Fibroblast of skin of scalp (primary cell): ENCODE measurements at regions not wholly inside any gene's neighbourhood (a gene's known extent, or its start where the extent isn't known, plus 50 kb on each side); places are given as distances from the start of the nearest gene placed in this dataset.
"Not testable (repeated sequence)": the region's sequence is repeated elsewhere in the genome, so short reads cannot be mapped to it uniquely, and the experiment has no call there.

Experiments
- DNase-seq: peaks from one replicate; pipeline ENCODE4 v3.0.0-alpha.2; 2013

DNA sequence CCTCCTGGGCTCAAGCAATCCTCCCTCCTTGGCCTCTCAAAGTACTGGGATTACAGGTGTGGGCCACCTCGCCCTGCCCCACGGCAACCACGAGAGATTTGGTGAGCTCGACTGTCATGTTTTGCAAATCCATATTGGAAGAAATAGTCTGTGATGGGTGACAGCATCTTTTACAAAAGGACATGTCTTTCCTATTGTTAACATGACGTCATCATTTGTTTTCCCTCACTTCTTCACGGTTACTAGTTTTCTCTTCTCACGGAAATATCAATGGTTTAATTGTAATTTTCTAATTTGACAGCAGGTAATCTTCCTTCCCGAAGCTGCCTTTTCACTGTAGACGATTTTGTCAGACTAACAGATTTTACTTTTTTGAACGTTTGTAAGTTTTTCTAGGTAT, 110.8 kb upstream of the GREM2 start:
- DNase-seq = no peak

DNA sequence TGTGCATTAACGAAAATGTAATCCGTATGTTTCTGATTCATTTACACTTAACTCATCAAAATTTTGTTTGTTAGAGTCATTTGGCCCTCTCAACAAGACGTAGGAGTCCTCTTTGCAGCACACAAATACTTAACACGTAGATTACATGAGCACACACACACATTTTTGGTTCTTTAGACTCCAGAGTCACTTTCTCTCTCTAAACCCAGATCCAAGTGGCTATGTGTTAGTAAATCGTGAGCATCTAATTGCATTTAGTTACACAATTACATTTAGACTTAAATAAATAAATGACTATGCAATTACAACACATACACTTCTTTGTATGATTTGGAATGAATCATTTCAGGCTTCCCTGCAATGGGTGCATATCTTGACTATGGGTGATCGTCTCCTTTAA, 109.0 kb upstream of the GREM2 start:
- DNase-seq = peak; percentile 33

DNA sequence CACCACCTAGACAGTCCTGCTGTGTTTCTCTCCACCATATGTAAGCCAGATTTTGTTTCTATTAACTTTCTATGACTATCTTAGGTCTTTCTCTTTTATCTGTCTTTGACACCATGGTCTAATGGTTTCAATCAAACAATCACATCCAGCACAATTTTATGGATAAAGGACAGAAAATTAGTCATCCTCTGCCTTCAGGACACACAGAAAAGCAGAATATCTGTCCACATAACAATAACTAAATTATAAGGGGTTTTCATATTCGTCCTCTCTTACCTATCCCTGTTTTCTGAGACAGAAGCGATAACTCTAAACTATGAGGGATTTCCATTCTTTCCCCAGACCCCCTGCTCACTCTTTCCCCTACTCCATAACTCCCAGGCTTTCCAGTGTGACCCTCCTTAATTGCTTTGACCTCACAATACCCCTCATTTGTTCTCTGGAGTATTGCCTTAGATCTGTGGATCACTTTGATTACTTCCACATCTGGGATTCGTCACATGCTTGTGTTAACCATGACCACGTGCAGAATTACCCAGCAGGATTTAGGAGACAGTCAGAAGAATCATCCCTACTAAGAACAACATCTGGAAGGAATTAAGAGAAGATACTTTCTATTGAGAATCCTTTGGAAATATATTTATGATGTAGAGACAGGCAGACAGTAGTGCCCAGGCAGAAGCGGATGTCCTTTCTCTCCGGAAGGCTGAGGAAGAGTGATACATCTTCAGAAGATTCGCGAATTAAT, 108.2 kb upstream of the GREM2 start:
- DNase-seq = peak; percentile 83

DNA sequence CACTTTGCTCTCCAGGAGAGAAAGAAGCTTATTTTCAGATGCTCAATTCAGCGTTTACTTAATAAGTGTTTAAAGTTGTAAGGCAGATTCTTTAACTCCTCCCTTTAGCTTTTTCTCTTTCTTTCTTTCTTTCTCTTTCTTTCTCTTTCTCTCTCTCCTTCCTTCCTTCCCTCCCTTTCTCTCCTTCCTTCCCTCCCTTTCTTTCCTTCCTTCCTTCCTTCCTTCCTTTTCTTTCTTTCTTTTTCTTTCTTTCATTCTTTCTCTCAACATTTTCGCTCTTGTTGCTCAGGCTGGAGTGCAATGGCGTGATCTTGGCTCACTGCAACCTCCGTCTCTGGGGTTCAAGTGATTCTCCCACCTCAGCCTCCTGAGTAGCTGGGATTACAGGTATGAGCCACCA, 104.6 kb upstream of the GREM2 start:
- not testable (repeated sequence) for DNase-seq

DNA sequence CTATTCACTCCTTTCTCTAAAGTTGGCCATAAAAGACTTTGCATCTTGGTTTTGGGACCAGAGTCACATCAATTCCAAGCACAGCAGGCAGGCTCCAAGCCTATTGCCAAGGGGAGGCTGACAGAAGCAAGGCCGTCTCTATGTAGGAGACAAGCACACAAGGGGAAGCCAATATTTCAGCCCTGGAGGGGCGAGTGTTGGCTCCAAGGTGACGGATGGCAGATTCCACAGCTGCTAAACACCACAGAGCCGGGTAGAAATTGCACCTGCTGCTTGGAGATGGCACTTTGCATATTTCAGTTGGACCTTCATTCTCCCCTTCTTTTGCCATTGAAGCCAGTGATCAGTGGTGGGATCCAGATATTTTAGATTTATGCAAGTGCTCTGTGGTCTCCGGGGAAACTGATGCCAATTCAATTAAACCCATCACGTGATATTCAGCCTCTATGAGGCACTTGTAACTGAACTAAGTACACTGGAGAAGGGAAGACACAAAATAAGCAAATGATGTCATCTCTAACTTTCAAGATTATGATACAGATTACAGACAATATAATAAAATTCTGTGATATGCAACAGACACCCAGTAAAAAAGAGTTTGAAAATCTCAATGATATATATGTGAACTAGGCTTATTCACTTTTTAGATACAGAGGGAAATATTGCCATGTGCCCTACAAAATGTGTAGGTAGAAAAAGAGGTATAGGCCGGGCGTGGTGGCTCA, 102.8 kb upstream of the GREM2 start:
- no peak for DNase-seq

DNA sequence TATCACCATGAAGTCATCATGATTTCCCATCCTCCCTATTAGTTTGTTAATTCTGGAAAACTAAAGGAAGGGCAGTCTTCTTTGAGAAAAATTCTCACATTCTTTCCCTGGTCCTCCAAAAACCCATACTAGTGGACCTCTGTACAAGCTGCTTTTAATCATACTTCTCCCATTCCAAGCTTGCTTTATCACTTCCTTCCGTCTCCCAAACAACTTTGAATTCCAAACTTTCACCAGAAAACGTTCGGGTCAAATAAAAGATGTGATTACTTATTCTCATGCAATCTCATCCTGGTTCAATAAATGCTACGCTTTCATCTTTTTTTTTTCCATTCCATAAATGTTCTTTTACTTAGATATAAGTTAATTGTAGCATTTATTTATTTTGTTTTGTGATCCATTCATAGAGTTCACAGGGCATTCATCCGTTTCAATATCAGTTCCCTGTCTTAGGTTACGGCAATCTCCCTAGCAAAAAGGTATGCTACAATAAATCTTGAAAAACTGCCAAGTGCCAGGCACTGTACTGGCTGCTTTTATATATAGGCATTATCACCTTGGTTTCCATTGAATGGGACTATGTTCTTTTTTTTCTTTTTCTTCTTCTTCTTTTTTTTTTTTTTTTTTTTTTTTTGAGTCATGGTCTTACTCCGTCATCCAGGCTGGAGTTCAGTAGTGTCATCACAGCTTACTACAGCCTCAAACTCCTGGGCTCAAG, 100.2 kb upstream of the GREM2 start:
- DNase-seq = peak; percentile 73

DNA sequence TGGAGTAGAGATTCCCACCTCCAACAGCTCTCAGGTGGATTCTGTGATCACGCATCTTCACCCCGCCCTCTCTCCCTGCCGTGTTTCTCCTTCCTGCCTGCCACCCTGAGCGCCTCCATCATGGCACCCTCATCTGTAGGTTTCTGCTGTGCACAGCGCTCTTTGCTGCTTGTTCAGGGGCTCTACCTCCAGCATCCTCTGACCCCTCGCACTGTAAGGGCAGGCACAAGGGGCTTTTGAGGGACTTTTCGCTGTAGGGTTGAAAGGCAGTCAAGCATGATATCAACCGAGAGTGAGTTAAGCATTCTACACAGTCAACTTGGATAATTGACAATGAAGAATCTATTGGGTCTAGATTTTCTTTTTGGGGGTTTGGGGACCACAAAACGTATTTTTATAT, 99.1 kb upstream of the GREM2 start:
- no peak for DNase-seq

DNA sequence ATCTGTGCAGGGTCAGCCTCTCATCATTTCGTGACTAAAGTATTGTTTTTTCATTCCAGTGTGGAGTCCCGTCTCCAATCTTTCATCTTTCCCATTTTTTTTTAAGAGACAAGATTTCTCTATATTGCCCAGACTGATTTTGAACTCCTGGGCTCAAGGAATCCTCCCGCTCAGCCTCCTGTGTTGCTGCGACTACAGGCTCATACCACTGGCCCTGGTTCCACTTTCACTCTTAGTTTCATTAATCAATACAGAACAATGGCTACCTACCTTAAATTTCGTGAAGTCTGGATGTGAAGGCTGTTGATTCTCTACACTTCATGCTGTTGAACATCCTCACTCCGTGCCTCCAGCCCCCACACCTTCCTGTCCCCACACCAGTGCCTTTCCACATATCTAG, 97.7 kb upstream of the GREM2 start:
- DNase-seq = no peak

DNA sequence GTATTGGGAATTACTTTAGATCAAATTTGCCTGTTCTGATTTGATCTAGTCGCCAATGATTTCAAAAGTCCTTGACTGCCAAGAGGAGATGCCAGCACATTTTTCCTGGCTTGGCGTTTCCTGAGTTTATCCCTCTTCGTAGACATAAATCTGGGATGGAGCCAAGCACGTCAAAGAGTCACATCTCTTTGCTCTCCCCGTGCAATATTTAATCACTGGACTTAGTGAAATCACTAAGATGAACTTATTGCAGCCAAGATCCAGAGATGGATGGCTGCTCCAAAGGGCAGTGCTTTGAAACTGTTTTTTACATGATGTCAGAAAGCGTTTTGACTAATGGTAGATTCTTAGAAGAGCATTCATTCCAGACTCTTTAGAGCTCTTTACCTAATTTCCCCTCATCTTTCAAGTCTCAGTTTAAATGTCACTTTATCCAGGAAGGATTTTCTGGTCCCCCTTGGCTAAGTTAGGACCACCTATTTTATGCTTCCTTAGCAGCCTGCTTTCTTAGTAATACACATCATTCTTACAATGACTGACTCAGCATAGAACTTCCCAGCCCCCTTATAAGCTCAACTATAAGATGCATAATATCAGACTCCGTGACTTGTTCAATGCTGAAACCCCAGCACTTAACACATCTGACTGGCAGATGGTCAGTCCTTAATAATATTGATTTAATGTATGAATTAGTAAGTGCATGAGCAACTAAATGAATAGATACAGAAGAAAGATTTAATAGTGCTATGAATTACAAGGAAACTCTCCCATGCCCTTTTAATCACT, 94.4 kb upstream of the GREM2 start:
- peak; percentile 62 for DNase-seq

DNA sequence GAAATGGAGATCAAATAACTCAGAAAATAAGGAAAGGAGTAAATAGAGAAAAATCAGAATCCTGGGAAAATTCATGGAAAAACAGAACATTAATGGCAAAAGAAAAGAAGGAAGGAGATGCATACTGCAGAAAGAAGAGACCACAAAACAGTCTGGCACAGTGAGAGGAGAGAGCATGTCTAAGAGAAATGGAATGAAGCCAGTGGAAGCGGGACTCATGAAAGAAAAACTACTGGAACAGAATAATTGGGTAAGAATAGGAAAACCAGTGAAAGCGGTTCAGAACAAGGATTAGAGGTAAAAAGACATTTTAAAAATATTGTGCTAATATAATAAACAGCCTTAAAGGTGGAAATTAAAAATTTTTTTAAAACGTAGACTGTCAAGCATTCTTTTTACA, 93.6 kb upstream of the GREM2 start:
- peak; percentile 79 for DNase-seq

DNA sequence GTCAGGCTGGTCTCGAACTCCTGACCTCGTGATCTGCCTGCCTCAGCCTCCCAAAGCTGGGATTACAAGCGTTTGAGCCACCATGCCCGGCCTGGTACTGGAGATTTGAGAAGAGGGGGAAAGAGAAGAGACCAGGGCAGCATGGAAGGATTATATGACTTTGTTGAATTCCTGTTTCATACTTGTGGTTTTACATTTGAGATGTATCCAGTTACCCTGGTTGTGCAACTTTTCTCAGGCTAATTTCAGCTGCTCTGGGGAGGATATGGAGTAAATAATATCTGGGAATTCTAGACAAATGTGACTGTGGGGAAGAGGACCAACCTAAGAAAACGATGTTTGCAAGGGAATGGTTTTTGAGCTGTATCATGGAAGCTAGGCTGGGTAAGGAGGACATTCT, 89.5 kb upstream of the GREM2 start:
- peak; percentile 92 for DNase-seq

DNA sequence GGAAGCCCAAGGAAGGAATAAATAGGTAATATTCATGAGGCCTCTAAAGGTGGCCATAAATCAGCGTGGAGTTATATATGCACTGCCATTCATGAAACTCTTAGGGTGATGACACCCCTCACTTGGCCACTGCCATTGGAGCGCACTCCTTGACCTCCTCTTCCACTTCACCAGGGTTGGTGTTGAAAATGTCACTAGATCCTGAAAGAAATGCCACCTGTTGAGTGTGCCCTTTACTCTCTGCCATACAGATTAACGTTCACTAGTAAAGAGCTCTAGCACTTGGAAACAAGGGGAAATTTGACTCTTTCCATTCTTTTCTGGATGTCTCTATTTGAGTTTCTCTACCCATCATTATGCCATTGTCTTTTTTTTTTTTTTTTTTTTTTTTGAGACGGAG, 83.5 kb upstream of the GREM2 start:
- DNase-seq = no peak

DNA sequence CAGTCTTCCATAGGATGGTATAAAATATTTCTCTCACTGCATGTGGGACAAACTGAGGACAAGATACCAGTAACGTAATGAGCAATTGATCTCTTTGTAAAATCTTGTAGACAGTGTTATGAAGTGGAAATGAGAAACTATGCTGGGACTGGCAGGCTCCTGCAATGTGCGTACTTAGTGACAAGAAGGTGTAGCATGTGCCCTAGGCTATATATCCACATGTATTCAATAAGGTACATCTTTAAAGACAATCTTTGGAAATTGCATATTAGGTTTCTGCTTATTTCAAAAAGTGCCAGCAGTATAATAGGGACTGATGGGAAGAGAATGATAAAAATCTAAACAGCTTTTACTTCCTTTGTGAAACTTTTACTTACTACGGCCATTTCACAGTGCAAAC, 81.9 kb upstream of the GREM2 start:
- DNase-seq = no peak

DNA sequence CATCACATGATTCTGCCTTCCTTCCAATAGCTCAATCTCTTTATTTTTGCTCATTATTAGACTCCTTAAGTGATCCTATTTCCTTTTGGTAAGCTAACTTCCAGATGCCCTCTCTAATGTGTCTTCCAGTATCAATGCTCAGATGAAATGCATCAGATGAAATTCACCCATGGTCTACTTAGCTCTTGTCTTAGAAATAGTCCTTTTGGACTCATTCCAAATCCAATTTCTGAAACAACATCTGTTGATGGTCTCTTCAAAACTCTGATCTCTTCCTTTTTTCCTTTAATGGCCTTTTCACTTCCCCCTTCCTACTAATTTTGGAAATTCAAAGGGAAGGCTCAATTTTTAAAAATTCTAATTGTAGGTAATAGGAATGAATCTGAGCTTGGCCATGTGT, 81.1 kb upstream of the GREM2 start:
- no peak for DNase-seq

DNA sequence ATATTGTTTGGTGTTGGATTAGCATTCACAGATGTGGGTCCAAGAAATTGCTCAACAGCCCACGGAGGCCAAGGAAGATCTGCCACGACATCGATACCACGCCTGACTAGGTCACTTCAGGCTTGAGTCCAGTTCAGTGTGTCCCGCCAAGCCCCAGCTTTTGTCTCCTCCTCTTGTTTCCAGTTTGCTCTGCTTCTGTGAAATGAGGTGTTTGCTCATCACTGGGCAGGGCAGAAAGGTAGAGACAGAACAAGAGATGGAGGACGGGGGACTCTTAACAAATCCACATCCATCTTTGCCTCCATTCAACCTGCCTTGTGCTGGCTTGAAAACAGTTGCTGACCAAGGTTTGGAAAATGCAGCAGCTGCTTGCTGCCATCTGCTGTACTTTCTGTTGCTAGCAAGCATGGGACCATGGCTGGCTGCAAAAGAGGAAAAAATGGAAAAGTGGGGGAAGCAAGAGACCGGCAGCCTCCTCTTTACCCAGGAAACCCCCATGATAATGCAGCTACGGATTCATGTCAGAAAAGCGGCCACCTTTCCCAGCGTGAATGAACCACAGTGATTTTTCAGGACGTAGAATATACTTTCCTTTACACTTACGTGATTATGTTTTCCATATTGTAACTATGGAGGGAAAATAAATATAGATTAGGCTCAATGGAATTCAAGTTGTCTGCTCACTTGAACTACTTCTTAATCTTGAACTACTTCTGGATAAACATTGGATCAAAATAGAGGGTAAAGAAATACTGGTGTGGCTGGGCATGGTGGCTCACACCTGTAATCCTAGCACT, 80.2 kb upstream of the GREM2 start:
- DNase-seq = peak; percentile 68

DNA sequence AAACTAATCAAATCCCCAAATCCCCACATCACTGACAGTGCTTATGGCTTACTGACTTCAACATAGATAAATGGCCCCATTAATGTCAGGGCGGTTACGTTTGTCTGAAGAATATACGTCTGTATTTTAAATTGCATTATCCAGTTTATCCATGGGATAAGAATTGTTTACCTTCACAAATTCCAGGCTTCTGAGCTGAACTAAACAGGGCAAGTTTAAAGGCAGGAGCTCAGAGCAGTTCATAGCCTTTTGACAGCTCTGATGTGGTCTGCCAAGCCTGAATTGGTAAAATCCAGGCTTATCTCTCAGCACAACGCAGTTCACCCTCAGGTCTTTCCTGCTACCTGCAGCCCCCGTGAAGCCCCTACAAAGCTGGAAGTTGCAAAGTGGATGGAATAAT, 79.5 kb upstream of the GREM2 start:
- no peak for DNase-seq

DNA sequence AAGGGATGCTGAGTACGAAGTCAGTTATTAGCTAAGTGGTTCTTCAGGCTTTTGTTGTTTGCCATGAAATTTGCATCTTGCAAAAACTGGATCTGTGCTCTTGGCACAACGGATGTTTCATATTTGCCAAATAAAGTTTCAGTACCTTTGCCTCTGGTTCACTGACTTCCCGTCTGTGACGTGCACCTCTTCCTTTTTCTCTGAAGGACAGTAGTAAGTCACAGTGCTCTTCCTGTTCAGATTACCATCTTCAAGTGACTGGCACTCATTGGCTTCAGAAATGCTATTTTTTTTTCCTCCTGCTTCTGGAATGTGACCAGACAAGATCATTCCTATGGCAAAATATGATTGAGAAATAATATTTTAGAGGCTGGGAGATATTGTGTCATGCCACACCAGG, 75.9 kb upstream of the GREM2 start:
- DNase-seq = no peak

DNA sequence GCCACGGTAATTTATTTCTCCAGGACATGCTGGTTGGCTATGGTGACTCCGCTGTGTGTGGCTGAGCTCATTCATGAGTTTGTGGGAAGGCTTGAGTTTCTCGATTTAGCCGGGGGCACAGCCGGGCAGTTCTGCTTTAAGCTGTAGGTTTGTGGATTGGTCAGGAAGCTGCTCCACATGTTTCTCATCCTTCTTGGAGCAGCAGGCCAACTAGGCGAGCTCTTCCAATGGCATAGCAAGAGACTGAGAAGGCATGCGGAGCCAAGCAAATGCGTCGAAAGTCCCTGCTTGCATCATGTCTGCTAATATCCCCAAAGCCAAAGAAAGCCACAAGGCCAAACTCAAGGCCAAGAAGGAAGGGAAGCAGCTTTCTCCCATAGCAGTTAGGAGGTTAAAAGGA, 71.6 kb upstream of the GREM2 start:
- DNase-seq = peak; percentile 43

DNA sequence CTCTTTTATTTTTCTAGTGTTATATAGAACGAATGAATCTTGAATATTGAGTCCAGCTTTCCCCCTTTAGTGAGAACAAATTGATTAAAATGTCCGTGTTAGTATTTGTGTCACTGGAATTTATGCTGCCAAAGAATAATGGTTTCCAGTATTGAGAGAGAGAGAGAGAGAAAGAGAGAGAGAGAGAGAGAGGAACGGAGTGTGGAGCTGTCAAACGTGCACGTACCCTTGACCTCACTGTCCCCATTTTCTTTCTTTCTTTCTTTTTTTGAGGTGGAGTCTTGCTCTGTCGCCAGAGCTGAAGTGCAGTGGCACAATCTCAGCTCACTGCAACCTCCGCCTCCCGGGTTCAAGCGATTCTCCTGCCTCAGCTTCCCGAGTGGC, 70.9 kb upstream of the GREM2 start:
- DNase-seq = no peak

DNA sequence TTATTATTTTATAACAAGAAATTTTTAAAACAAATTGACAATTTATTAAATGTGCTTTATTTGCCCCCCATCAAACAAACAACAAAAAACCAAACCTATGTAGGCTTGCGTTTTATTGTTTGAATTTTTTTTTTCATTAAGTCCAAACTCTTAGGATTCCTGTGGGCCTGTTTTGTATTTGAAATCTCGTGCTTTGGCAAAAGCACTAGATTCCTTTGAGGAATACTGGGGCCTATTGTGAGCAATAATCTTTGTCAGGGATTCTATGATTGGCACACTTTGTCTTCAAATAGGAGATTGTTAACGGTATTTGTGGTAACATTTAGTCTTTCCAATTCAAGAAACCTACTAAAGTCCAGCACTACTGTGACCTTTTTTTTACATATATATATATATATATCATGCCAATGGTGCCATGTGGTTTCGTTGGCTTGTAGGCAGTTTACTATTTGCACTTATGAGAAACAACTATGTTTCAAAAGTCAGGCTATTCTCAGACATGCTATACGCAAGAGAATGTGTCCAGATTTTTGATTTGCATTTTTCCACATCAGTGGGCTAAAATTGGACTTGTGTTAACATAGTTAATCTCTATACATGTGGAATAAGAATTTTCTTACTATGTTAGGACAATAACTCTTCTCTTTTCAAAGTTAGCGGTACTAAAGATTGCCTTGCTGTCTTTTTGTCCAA, 70.4 kb upstream of the GREM2 start:
- DNase-seq = no peak

DNA sequence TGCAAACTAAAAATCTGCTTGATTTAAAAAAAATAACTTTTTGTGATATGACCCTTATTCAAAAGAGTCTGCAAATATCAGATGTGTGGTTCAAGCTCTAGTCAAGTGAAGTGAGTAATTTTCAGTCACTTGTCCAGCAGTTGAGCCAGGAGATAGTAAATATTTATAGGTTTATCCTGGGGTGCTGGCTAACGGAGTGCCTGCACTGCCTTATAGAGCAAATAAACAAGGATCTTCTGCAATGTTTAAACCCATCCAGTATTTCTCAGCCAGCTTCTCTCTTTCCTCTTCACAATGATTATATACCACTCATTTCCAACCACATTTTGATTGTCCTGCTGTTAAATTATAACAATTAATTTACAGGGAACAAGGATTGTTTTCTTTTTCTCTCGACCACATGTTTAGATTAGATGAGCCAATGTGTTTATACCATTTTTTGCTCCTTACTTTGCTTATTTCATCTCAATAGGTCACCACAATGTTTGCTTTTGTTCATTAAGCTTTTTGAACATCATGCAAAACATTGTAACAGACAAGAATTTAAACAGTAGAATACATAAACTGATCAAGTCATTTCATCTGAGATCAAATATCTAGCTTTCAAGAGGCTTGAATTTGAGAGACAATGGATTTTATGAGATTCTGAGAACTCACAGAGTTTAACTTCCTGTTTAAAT, 60.3 kb upstream of the GREM2 start:
- no peak for DNase-seq
